Inferior parietal cortex (tissue), 1 donor: ENCODE measurements at regions not wholly inside any gene's neighbourhood (a gene's known extent, or its start where the extent isn't known, plus 50 kb on each side); places are given as distances from the start of the nearest gene placed in this dataset.

Source experiments
- DNase-seq: peaks from one replicate; pipeline ENCODE4 v3.0.0-alpha.2; 2016; ENCODE audit errors: extremely low spot score

DNA sequence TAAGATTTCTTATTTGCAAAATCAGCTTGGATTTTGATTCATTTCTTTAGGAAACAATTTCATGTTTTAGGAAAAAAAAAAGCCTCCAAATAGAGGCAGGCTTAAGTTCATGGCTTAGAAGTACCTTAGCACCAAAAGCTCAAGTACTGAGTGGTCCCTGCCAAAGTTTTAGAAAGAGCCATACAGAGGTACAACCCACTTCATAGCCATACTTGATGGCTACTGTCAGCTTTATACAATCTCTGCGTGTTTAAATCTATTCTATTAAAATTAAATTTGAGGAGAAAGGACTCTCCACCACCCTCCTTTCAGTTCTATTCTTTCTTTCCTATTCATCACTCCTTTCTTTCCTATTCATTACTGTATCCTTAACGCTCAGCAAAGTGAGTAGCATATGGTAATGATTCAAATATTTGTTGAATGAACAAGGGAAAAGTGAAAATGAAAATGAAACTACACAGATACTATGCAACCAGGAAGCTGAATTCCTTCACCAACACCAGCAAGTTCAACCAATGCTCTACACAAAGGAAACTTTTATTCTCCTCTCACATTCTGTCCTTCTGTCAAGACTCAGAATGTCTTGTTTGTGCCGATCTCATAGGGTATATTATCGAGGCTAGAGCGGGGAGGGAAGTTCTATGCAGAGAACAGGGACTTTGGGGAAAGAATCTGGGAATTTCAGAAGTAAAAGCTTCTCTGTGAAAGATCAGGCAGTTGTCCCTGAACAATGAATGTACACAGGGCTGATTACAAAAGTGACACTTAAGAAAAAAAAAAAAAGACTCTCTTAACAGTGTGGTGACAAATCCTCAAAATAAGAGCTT is 138.6 kb upstream of the SPEF2 start:
- no peak for DNase-seq

DNA sequence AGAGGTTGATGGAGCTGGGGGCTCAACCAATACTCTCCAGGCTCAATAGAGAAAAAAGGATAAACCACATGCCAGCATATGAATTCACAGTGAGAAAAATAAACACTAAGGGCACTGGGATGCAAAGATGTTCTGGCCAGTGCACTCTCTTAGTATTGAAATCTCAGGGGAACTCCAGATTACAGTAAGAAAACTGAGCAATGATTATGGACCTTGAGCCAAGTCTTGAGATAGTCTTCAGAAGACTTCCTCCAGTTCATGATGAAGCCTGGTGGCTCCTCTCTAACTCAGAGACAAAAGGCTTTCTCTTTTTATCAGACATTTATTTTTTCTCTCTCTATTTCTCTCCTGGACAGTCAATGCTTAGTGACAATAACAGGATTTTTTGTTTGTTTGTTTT is 139.8 kb upstream of the SPEF2 start:
- DNase-seq: no peak

DNA sequence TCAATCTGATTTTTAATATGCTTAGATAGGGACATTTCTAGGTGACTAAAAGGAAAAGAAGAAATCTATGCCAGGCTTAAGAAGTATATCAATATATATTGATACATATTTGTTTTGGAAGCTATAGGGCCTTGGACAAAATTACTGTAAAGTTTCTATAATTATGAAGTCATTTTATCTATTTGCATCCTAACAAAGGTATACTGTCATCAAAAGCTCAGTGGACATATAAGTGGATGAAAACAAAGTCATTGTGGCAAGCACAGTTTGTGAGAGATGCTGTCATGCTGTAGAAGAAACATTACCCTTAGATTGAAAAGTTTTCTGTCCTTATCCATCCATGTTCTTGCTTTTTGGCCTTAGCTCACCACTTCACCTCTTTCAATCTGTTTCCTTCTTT is 140.3 kb upstream of the SPEF2 start:
- no peak for DNase-seq

DNA sequence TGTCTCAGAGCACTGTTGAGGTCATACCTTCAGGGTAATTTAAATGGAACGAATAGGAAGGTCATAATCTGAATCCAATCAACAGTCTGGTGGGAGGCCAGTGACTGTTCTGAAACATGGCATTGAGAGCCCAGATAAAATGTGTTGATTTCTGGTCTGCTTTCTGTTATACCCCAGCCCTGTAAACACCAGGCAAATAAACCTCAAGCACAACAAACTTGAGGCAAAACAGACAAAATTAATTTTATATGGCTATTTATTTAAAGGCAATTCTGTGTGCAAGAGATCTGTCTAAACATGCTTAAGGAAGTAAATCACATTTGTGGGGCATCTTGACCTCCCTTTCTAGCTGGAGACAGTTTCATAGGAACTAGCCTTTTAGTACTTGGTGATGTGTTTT is 140.9 kb upstream of the SPEF2 start:
- DNase-seq: no peak

DNA sequence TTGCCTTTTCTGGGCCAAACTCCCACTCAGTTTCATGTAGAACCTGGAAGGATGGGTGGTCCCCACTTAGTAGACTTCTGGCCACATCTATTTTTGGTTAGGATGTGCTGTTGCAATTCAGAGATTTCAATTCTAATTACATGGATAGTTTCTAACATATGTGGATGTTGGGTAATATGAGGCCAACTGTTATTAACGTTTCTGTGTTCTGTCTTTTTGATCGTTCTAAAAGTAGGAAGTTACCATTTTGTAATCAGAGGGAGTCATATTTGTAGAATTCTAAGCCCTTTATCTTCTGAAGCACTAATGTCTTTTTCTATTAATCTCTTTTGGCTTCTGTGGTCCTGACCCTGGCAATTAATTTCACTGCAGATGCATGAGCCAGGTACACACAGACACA is 141.6 kb upstream of the SPEF2 start:
- no peak for DNase-seq

DNA sequence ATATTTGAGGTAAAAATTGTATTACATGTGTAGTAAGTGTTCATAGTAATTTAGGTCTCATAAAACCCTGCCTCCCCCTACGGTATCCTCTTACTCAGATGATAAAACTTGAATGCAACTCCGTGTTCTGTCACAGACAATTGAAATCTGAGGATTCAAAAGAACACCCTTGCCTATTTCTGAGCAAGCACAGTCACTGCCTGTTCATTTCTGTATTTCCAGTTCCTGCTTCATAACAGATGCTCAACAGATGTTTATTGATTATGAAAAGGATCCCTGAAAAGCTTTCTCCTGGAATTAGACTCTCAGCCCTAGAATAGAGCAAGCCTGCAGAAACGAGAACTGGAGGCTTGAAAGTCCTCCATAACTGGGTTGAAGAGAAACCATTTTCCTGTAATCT is 144.1 kb upstream of the SPEF2 start:
- DNase-seq: no peak

DNA sequence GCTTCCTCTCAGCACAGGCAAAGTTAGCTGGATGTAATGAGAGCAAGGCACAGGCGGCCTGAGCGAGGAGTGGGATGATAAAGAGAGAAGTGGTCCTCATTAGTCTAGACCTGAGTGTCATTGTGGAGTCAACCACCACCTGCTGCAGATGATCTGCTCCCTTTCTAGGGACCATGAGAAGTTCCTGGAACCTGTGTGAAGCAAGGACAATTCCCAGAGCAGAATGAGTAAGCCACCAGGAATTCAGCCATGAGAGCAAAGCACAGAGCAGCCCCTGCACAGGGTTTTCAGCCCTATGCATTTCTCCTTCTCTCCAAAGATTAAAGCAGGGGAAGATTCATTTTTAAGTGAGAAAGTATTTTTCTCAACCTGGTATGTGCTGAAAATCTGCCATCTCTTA is 146.8 kb upstream of the SPEF2 start:
- no peak for DNase-seq

DNA sequence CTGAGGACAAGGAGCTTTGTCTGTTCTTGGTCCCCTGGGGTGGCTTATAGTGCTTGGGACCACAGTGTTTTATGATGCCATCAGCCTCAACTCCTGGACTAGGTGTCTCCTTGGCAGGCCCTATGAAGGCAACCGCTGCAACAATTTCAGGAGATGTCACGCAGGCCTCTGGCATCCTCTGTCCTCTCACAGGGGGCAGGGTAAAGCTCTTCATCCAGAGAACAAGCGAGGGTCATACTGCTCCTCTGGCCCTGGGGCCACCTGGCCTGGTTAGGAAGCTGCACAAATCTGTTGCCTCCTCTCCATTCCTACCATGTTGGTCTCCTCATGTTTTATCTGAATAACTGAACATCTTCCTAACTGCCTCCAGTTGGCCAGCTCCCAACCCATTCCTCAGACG is 148.9 kb upstream of the SPEF2 start:
- no peak for DNase-seq

DNA sequence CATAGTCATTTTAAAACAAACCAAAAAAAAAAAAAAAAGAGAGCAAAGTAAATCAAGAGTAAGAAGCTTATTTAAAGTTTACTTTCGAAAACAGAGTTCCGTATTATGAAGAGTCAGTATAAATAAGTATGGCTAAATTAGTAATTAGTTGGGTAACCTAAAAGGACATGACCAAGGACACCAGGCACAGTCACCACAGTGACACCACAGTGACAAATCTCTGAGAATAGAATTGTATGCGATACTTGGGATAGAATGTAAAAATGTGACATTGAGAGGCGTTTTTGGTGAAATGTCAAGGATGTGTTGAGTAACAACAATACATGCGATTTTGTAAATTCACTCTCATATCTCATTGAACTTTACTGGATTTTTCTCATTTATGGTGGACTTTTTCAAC is 150.9 kb upstream of the SPEF2 start:
- no peak for DNase-seq

DNA sequence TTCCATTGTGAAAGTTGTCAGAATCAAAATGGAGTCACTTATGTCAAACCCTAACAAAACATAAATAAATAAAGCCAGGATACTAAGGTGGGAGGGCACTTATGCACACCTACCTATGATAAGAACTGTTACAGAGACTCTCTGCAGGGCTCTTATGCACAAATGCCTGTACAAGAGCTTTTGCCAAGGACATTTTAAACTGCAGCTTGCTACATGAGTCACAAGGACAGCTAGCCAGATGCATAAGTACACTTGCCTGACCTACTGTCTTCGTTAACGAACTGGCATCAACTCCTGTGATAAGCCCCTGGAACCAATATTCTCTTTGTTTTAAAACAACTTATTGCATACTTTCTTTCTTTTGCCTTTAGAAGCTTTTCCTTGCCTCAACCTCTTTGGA is 152.9 kb upstream of the SPEF2 start:
- no peak for DNase-seq

DNA sequence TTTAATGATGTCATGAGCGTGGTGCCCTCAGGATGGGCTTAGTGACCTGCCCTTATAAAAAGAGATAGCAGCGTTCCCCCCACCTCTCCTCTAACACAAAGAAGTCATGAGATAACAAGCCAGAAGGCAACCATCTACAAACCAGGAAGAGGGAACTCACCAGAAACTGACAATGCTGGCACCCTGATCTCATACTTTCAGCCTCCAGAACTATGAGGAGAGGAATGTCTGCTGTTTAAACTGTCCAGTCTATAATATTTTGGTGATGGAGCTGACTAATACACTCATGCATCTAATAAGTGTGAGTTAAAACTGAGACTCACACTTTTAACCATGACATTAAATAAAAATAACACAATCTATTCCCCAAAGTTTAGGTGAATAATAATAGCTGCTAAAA is 156.1 kb upstream of the SPEF2 start:
- no peak for DNase-seq

DNA sequence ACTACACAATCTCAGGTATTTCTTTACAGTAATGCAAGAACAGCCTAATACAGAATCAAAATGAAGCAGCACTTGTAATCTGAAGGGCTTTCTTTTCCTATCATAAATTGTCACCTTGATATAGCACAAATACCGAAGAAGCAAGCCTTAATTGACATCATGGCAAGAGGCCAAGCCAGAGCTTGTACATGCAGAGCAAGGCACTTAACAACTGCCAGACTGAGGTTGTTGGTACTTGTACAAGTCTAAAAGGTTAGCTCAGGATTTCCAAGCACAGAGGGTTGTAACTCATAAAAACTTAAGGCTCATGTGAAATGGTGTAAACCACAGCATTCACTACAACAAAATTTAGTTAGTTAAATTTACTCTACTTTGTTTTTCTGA is 158.8 kb upstream of the SPEF2 start:
- DNase-seq: no peak

DNA sequence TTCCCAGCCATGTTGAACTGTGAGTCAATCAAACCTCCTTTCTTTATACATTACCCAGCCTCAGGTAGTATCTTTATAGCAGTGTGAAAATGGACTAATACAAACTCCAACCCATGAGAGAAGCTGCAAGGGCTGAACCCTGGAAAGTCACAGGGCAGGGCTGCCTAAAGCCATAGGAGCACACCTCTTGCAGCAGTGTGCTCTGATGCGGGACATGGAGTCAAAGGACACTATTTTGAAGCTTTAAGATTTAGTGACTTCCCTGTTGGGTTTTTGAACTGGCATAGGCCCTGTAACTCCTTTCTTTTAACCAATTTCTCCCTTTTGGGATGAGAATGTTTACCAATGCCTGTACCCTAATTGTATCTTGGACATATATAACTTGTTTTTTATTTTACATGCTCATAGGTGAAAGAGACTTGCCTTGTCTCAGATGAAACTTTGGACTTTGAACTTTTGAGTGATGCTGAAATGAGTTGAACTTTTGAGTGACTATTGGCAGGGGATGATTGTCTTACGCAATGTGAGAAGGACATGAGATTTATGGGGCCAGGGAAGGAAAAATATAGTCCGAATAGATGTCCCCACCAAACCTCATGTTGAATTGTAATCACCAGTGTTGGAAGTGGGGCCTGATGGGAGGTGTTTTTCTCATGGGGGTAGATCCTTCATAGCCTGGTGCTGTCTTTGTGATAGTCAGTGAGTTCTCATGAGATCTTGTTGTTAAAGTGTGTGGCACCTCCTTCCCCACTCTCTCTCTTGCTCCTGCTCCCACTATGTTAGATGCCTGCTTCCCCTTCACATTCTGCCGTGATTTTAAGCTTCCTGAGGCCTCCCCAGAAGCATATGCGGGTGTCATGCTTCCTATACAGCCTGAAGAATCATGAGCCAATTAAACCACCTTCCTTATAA is 159.5 kb upstream of the SPEF2 start:
- DNase-seq: no peak

DNA sequence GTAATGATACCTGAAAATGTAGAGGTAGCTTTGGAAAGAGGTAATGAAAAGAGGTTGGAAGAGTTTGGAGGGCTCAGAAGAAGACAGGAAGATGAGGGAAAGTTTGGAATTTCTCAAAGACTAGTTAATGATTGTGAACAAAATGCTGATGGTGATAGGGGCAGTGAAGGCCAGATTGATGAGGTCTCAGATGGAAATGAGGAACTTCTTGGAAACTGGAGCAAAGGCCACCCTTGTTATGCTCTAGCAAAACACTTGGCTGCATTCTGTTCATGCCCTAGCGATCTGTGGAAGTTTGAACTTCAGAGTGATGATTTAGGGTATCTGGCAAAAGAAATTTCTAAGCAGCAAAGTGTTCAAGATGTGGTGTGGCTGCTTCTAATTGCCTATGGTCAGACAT is 161.2 kb upstream of the SPEF2 start:
- DNase-seq: no peak

DNA sequence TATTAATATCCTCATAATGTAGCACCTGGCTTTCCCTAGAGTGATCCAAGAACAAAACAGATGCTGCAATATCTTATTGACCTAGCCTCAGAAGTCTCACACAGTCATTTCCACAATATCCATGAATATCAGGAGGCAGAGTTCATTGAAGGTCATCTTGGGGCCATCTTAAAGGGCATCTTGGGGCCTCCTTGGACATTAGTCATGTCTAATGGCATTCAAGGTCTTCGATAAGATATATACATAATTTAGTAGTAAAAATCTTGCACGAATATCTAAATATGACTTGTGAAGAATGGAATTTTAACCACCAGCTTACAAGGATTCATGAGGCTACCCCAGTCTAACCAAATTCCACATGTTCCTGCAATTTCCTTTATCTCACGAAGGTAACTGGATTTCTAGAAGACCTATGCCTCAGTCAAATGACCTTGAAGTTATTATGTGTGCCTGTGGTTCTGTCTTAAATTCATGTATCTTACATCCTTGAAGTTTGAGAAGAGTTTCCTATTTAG is 163.6 kb upstream of the SPEF2 start:
- DNase-seq: no peak

DNA sequence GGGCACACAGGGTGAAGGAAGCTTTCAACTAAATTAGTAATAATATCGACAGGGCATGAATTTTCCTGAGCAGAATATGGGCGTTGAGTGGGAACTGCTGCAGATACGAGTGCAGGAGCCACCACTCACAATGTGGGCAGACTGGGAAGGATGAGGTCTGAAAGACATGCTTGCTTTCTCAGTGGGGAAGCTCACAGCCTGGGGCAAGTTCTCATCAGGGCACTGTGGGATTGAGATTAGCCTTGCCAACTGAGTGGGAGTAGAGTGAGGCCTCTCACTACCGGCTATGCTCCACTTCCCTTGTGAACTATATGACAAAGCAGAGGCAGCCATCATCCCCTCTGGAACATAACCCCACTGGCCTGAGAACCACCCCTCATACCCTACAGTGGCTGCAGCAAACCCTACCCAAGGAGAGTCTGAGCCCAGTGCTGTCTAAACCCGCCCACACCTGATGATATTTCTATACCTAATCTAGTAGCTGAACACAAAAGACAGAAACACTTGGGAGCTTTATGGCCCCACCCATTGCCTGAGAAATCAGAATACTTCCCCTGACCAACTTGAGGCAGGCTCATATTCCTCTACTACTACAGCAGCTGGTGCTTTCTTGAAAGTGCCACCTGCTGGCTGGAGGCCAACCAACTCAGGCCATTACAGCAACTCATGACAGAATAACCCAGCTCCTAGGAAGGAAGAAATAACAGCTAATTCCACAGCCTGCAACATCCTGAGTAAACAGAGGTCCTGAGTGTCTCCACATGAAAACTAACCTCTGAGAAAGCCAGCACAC is 173.7 kb upstream of the SPEF2 start:
- DNase-seq: no peak

DNA sequence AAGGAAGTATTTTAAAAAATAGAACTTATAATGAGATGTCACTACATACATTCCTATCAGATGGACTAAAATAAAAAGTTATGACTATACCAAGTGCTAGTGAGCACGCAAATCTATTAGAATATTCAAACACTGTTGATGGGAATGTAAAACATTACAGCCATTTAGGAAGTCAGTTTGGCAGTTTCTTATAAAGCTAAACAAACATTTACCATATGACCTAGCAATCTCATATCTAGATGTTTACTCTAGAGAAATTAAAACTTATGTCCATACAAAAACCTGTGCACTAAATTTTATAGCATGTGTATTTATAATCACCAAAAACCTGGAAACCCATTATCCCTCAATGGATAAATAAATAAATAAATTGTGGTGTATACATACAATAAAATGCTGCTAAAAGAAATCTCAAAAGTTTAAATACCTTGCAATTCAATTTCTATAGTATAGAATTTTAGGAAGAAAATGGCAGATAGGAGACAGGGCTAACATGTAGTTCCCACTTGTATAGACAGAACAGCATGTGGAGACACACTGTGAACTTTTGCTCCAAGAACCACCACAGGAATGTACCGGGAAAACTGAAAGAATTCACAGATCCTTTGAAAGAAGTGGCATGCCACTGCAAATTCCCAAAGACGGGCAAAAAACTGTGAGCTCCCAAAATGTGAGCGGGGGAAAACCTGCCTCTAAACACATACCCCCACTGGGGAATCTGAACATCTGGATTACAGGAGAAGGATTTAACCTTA is 174.6 kb upstream of the SPEF2 start:
- no peak for DNase-seq

DNA sequence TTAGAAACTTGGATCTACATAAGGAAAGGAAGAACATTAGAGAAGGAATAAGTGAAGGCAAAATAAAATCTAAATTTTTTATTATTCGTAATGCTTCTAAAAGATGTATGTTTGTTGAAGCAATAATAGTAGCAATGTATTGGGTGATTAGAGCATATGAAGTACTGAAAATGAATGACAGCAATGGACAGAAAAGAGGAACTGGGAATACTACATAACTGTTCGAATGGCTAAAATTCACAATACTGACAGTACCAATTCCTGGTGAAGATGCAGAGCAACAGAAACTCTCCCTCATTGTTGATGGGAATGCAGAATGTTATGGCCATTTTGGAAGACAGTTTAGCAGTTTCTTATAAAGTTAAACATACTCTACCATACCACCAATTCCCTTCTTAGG is 177.3 kb upstream of the SPEF2 start:
- DNase-seq: no peak

DNA sequence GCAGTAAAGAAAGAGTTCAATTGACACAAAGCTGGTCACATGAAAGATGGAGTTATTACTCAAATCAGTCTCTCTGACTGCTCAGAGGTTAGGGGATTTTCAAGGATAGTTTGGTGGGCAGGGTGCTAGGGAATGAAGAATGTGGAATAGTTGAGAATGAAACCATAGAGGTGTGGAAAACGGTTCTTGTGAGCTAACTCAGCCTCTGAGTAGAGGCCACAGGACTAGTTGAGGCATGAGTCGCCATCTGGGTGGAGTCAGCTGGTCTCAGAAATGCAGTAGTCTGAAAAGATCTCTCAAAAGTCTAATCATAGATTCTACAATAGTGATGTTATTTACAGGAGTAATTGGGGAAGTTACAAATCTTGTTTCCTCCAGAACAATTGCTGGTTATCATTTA is 178.9 kb upstream of the SPEF2 start:
- DNase-seq: no peak

DNA sequence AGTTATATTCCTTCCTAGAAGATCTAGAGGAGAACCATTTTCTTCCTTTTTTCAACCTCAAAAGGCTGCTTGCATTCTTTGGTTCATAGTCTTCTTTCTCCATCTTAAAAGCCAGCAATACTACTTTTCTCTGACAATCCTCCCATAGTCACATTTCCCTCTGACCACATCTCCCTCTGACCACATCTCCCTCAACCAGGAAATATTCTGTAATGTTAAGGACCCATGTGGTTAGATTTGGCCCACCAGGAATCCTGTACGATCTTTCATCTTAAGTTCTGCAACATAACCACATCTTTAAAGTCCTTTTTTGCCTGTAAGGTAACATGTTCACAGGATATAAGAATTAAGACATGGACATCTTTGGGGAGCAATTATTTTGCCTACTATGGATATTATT is 179.4 kb upstream of the SPEF2 start:
- DNase-seq: no peak

DNA sequence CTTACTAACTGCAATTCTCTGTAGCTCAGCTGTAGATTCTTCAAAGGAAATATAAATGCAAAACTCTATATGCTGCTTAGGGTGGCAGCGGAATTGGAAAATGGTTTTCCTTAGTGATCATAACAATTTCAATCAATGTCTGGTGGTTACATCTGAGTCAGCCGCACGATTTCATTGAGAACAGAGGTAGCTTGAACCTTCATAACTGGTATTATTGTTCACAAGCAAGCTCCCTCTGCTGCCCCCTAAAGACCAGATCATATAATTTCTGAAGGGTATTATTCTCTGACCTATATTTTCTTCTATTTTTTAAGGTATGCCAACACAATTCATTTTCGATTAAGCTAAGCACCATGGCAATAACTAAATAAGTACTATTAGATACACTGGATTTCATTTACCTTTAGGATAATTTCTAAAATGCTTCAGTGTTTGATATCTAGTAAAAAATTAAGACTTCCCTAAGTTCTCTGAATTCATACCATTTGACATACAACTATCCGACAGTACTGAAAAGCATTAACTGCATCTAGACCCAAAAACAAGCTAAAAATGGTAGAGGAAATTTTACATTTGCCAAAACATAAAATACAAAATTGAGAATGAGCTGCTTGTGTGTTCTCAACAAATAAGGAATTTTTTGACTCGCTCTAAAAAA is 181.1 kb upstream of the SPEF2 start:
- DNase-seq: peak; percentile 4
